ENCODE measurements at regions not wholly inside any gene's neighbourhood (a gene's known extent, or its start where the extent isn't known, plus 50 kb on each side); places are given as distances from the start of the nearest gene placed in this dataset.

- TF ChIP-seq CTCF (IDR thresholded peaks at IDR 0.05) (no peak), SIN3A (IDR thresholded peaks at IDR 0.05; ENCODE audit: borderline replicate concordance, insufficient read depth, low read depth, low read length) (no peak), POLR2AphosphoS5 (IDR thresholded peaks at IDR 0.05; ENCODE audit: low read depth, low read length) (no peak)
These were observed 614.9 kb upstream of the TMPRSS15 start for GRCh38 chr21:19018529-19018928.
